Brain microvascular endothelial cell (primary cell): ENCODE measurements at regions not wholly inside any gene's neighbourhood (a gene's known extent, or its start where the extent isn't known, plus 50 kb on each side); places are given as distances from the start of the nearest gene placed in this dataset.

ENCODE experiments used
- DNase-seq: peaks from one replicate; pipeline ENCODE4 v3.0.0-alpha.2; 2020
- H3K27ac ChIP-seq: fragments of 250-450 bp; sonication (Bioruptor Pico); 2 replicates; pipeline ENCODE4 v1.5.1; 2020; ENCODE audit warnings: mild to moderate bottlenecking, moderate library complexity
- H3K27me3 ChIP-seq: fragments of 250-450 bp; sonication (Bioruptor Pico); replicated peaks from 2 replicates; pipeline ENCODE4 v1.5.1; 2020; ENCODE audit warnings: mild to moderate bottlenecking
- H3K36me3 ChIP-seq: fragments of 250-450 bp; sonication (Bioruptor Pico); replicated peaks from 2 replicates; pipeline ENCODE4 v1.5.1; 2020; ENCODE audit warnings: mild to moderate bottlenecking
- H3K4me3 ChIP-seq: 2 replicates; pipeline ENCODE4 v1.5.1; 2011; ENCODE audit warnings: low read depth, mild to moderate bottlenecking, control low read depth, low read length, moderate library complexity
- in situ Hi-C: cut with HindIII; loops from 2 replicates; pipeline ENCODE4 v1.10.0; 2017; ENCODE audit warnings: low sequenced_read_pairs, low pct_ligation_motif_present
- TF ChIP-seq, protein P1 (sequence below): IDR thresholded peaks from 2 replicates; pipeline ENCODE4 v1.5.1; 2011; ENCODE audit warnings: low read depth, mild to moderate bottlenecking, moderate library complexity, low read length, control low read depth, inconsistent platforms; ENCODE audit errors: missing control alignments

DNA sequence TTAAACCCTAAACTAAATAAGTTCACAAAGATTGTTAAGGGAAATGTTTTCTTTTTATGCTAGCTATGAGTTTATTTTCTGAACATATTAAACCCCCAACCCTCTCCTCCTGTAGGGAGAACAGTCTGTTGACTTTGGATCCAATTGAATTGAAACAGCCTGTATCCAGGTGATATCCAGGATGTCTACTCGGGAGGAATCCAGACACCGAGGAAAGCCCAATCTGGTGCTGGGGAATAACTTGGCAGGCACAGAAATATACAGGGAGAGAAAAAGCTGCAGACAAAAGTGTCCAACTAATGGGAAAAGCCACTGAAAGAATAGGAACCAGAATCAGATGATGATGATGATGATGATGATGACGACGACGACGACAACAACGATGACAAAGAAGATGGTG, 93.9 kb upstream of the API5 start:
- no peak overlapping the region for H3K4me3 ChIP-seq
- TF ChIP-seq, protein P1, sequence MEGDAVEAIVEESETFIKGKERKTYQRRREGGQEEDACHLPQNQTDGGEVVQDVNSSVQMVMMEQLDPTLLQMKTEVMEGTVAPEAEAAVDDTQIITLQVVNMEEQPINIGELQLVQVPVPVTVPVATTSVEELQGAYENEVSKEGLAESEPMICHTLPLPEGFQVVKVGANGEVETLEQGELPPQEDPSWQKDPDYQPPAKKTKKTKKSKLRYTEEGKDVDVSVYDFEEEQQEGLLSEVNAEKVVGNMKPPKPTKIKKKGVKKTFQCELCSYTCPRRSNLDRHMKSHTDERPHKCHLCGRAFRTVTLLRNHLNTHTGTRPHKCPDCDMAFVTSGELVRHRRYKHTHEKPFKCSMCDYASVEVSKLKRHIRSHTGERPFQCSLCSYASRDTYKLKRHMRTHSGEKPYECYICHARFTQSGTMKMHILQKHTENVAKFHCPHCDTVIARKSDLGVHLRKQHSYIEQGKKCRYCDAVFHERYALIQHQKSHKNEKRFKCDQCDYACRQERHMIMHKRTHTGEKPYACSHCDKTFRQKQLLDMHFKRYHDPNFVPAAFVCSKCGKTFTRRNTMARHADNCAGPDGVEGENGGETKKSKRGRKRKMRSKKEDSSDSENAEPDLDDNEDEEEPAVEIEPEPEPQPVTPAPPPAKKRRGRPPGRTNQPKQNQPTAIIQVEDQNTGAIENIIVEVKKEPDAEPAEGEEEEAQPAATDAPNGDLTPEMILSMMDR = no peak
- no peaks in the 10 kb centered on the region for H3K36me3 ChIP-seq
- H3K27me3 ChIP-seq = no peaks in the 10 kb centered on the region
- in situ Hi-C loops = no loop called here
- no peak overlapping the region for H3K27ac ChIP-seq
- DNase-seq = no peak

GRCh38 chr11:43222215-43222614, 89.6 kb upstream of the API5 start:
- in situ Hi-C loops = no loop called here
- DNase-seq = no peak
- Histone ChIP-seq H3K4me3 (no peak overlapping the region), H3K27ac (no peak overlapping the region), H3K27me3 (no peaks in the 10 kb centered on the region), H3K36me3 (no peaks in the 10 kb centered on the region)
- TF ChIP-seq, protein P1 = no peak

- H3K4me3 ChIP-seq = no peak overlapping the region
- TF ChIP-seq, protein P1 = no peak
- in situ Hi-C loops = no loop called here
Measured at GRCh38 chr11:43223026-43223425, 88.8 kb upstream of the API5 start.

DNA sequence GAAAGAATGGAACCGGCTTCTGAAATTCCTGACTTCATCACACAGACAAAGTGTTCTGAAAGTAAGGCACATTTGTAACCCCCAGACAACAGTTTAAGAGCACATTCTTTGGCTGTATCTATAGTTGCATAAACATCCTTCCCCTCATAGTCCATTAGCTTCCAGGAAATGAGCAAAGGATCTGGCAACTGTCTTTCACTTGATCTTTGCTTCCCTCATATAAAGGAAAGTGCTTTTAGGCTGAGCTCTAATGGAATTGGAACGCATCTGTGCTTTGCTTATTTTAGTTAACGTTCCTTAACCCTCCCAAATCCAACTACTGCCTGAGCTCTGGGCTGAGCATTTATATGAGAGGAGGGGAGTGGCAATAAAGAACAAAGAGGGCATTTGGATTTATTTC, 76.9 kb upstream of the API5 start:
- no peaks in the 10 kb centered on the region for H3K36me3 ChIP-seq
- H3K4me3 ChIP-seq = no peak overlapping the region
- H3K27me3 ChIP-seq = no peaks in the 10 kb centered on the region
- DNase-seq = no peak
- H3K27ac ChIP-seq = no peak overlapping the region
- TF ChIP-seq, protein P1 = no peak
- in situ Hi-C loops = no loop called here

More at GRCh38 chr11:43223026-43223425, 88.8 kb upstream of the API5 start:
- Histone ChIP-seq H3K36me3 (no peaks in the 10 kb centered on the region), H3K27me3 (no peaks in the 10 kb centered on the region), H3K27ac (no peak overlapping the region)
- DNase-seq = no peak

- TF ChIP-seq, protein P1 = no peak
- Histone ChIP-seq H3K27ac (no peak overlapping the region), H3K36me3 (no peaks in the 10 kb centered on the region), H3K4me3 (no peak overlapping the region), H3K27me3 (no peaks in the 10 kb centered on the region)
- no peak for DNase-seq
- in situ Hi-C loops = no loop called here
Measured at GRCh38 chr11:43238341-43238740, 73.5 kb upstream of the API5 start.

DNA sequence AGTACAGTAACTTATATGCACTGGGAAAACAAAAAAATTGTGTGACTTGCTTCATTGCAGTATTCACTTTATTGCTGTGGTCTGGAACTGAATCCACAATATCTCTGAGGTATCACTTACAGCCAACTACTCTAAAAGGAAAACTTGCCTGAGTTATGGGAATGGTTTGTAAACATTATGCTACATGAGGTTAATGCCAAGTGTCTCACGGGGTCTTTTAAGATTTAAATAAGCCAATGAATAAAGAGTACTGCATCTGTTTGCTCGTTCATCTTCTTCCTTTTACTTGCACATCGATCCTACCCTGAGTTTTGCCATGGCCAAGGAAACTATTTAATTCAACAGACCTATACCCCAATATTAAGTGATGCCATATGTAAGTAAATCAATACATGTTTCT, 72.0 kb upstream of the API5 start:
- in situ Hi-C loops = no loop called here
- TF ChIP-seq, protein P1 = no peak
- Histone ChIP-seq H3K36me3 (no peaks in the 10 kb centered on the region), H3K27me3 (no peaks in the 10 kb centered on the region), H3K4me3 (no peak overlapping the region), H3K27ac (no peak overlapping the region)
- no peak for DNase-seq
